Fibroblast of villous mesenchyme (primary cell): ENCODE measurements at regions not wholly inside any gene's neighbourhood (a gene's known extent, or its start where the extent isn't known, plus 50 kb on each side); places are given as distances from the start of the nearest gene placed in this dataset.

Source experiments
- DNase-seq: peaks from one replicate; pipeline ENCODE4 v3.0.0-alpha.2; 2010; ENCODE audit warnings: low read depth
- H3K4me3 ChIP-seq: 2 replicates; pipeline ENCODE4 v1.5.1; 2011; ENCODE audit warnings: low read depth, mild to moderate bottlenecking, low read length
- TF ChIP-seq, protein P1 (sequence below): IDR thresholded peaks from 2 replicates; pipeline ENCODE4 v1.5.1; 2012; ENCODE audit warnings: low read depth, mild to moderate bottlenecking, low read length; ENCODE audit not compliant: insufficient read depth

DNA sequence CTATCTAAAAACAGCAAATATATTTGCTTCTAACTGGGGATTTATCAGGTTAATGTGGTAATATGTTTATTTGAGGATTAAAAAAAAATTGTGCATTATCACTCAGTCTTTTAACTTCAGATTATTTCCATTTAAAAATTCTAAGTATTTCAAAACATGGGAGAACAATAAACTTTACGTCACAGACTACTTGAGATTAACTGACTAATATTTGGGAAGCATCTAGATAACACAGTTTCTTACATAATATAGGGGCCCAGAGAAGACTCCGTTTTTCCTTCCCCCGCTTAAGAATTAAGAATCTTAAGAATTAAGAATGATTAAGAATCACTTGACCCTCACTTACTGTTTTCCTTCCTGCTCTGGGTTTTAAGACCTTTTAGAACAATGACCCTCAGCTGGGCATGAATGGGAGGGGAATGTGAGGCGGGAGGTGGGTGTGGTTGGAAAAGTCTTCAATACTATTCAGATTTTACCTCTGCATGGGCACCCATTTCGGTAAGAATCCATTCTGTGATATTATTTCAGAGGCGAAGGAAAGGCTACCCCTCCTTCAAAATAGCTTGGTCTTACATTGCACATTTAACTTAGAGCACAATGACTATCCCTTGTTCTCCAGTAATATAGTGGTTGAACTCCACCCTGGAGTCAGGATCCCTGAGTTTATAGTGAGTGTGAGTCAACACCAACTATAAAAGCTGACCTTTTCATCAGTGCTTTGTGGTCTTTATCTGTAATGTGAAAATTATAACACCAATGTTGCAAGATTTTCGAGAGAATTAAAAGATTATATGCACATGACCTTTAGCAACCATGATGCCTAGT, 821.3 kb downstream of the USP25 start:
- TF ChIP-seq, protein P1, sequence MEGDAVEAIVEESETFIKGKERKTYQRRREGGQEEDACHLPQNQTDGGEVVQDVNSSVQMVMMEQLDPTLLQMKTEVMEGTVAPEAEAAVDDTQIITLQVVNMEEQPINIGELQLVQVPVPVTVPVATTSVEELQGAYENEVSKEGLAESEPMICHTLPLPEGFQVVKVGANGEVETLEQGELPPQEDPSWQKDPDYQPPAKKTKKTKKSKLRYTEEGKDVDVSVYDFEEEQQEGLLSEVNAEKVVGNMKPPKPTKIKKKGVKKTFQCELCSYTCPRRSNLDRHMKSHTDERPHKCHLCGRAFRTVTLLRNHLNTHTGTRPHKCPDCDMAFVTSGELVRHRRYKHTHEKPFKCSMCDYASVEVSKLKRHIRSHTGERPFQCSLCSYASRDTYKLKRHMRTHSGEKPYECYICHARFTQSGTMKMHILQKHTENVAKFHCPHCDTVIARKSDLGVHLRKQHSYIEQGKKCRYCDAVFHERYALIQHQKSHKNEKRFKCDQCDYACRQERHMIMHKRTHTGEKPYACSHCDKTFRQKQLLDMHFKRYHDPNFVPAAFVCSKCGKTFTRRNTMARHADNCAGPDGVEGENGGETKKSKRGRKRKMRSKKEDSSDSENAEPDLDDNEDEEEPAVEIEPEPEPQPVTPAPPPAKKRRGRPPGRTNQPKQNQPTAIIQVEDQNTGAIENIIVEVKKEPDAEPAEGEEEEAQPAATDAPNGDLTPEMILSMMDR: no peak
- no peak overlapping the region for H3K4me3 ChIP-seq
- no peak for DNase-seq

DNA sequence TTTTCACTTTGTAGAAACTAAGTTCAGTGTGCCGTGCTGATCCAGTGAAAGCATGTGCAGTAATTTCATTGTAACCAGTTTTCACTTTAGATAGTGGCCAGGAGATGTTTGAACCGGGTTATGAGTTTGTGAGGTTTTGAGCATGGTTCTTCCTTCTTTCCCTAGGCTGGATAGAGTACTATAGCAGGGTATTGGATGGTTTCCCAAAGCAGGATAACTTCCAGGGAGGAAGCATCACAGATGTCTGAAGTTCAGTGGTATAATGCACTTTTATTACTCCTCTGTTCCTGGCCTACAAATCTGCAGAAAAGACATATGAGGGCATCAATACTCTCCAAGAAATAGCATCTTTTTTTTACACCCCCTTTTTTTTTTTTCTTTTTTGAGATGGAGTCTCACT, 823.1 kb downstream of the USP25 start:
- TF ChIP-seq, protein P1: no peak
- H3K4me3 ChIP-seq: no peak overlapping the region
- DNase-seq: no peak

DNA sequence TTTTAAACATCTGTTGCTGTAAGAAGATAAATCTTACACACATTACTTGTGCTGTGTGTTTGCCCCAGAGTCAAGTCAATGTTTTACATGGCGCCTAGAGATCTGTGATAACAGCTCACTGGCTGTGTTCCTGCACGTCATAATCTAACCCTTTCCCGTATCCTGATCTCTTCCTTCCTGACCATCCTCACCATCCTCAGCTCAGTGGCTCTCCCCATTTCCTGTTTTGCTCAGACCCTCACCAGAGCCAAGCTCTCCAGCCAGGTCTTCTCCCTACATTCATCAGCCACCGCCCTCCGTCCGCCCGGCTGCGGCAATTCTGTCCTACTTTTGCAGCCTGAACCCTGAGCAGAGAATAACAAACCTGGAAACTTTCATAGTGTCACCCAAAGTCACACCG, 824.7 kb downstream of the USP25 start:
- TF ChIP-seq, protein P1: no peak
- DNase-seq: no peak
- no peak overlapping the region for H3K4me3 ChIP-seq

DNA sequence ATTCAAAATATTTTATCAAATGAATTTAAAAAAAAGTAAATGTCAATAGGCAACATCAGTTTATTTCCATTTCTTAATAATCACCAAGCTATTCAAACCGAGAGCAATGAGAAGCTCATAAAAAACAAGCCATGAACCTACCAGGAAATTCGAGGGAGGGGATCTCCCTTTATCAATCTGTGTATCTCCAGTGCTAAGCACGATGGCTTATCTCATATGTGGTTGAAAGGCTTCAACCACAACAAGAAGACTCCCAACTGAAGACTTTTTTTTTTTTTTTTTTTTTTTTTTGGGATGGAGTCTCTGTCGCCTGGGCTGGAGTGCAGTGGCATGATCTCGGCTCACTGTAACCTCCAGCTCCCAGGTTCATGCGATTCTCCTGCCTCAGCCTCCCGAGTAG, 833.3 kb downstream of the USP25 start:
- no peak for DNase-seq
- TF ChIP-seq, protein P1: no peak
- H3K4me3 ChIP-seq: no peak overlapping the region

DNA sequence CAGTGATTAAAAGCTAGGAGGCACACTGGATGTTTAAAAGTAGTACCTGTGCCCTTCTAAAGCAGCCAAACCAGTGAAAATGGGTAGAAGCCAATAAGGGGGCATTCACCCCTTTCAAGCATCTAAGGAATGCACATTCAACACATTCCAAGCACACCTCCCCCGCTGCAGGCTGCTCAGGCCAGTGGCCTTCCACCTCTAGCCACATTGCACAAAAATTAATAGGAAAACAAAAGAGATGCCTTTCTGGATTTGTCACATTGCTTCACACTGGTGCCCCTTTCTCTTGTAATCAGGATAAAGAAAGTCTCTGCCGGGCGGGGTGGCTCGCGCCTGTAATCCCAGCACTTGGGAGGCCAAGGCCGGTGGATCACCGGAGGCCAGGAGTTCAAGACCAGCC, 834.0 kb downstream of the USP25 start:
- no peak for DNase-seq
- TF ChIP-seq, protein P1: no peak

DNA sequence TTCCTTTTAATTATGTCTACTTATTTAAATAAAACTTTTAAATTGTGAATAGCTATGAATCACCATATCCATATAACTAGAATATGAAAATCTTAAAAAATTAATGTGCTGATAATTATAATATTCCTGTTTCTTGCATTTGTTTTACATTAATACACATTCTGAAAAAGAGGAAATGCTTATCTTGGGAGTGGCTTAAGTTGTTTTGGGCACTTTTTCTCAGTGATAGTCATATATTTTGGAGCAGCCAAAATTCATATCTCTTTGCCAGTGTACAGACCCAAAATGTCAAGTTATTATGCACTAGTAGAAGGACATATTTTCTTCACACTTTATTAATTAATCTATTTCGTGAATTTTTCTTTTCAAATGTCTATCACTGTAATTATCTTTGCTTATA, 838.5 kb downstream of the USP25 start:
- no peak overlapping the region for H3K4me3 ChIP-seq
- DNase-seq: no peak
- TF ChIP-seq, protein P1: no peak

More for the DNA sequence above, 834.0 kb downstream of the USP25 start:
- no peak overlapping the region for H3K4me3 ChIP-seq

DNA sequence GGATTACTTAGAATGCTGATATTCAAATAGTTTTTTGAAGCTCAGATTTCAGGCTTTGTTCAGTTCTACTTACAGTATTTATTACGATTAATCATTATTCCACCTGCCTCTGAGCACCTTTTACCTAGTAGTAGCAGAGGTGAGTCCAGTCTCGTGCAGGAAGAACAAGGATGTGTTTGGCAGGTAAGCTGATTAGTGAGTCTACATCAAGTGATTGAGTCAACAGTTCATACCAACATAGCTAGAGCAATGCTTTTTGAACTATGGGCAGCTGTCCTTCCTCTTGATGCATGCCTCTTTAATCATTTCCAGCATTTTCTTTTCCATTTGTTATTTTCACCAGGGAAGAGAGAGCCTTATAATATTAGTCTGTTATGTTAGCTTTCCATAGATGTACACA, 838.9 kb downstream of the USP25 start:
- H3K4me3 ChIP-seq: no peak overlapping the region
- DNase-seq: no peak
- TF ChIP-seq, protein P1: no peak
